ENCODE measurements at regions not wholly inside any gene's neighbourhood (a gene's known extent, or its start where the extent isn't known, plus 50 kb on each side); places are given as distances from the start of the nearest gene placed in this dataset.

DNA sequence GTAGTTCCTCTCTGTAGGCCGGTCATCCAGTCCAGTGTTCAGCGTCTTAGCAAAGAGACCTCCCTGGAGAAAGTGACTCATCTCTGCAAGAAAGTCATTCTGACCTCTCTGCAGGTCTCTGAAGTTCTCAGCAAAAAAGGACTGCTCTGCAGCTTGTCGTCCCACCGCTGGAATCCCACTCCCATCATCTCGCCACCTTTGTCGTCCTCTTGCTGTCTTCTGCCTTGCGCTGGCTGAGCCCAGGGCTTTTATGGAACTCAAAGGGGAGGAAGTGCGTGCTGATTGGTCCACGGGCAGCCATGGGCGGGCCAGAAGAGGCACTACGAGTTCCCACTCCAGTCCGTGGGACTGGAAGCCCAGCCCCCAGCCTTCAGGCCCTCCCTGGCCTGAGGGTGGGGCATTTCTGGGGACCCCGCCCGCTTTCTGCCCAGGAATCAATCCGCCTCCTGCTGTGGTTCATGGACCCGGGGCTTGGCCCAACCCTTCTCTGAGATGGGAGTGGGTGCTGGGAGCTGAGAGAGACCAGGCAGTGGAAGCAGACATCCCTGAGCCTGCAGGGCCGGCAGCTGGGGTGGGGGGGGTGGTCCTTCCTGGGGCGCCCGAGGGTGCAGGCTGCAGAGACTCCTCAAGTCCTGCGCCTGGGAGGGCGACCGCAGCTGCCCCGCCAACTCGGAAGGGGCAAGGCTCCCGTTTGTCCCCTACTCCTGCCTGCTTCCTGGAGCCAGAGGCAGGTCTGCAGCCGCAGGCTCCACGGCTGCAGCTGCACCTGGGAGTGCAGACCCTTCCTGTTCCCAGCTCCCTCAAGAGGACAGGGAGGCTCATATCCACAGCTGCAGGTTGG is 660.7 kb upstream of the RAB6C start:
- Histone ChIP-seq H3K9ac (no peak overlapping the region), H3K79me2 (ENCODE audit: insufficient read depth) (no peaks in the 10 kb centered on the region), H3K4me2 (no peak overlapping the region), H3K9me3 (no peaks in the 10 kb centered on the region), H3K9me2 (no peaks in the 10 kb centered on the region), H3K27ac (ENCODE audit: low read depth in 2 of 2, low read length in 1 of 2) (no peak overlapping the region), H4K20me1 (ENCODE audit: insufficient read depth) (no peaks in the 10 kb centered on the region), H3K4me3 (ENCODE audit: low read depth in 2 of 2, low read length in 1 of 2) (no peak overlapping the region), H3K27me3 (ENCODE audit: insufficient read depth) (no peaks in the 10 kb centered on the region), H3K4me1 (ENCODE audit: control insufficient read depth in 1 of 2, insufficient read depth in 2 of 2, low read depth in 1 of 2, low read length in 1 of 2) (no peaks in the 10 kb centered on the region; a peak in 1 of 4 replicates), H3F3A (replicated peaks; ENCODE audit: insufficient read depth) (no peaks in the 10 kb centered on the region), H3K36me3 (replicated peaks in 1 of 2; ENCODE audit: control insufficient read depth in 1 of 2, insufficient read depth in 2 of 2, low read length in 1 of 2) (no peaks in the 10 kb centered on the region), H2AFZ (ENCODE audit: low read depth) (no peak overlapping the region)
- 36% methylated on average over 15 of the region's 27 CpGs for WGBS (ENCODE audit: low lambda C conversion rate)
- ChIA-PET CTCF (no interaction called here), POLR2A (no interaction called here)
- no peak for TF ChIP-seq EP300 (IDR thresholded peaks at IDR 0.05; ENCODE audit: borderline replicate concordance in 1 of 2, low read depth in 1 of 2, low read length in 1 of 2)
- no peak for TF ChIP-seq PBX3 (IDR thresholded peaks at IDR 0.05)
- TF ChIP-seq JUND (IDR thresholded peaks at IDR 0.05), result no peak
- no peak for TF ChIP-seq TAF1 (IDR thresholded peaks at IDR 0.05; ENCODE audit: borderline replicate concordance, low read depth, low read length)
- no peak for TF ChIP-seq FOXM1 (IDR thresholded peaks at IDR 0.05; ENCODE audit: low read depth)
- TF ChIP-seq SMC3 (IDR thresholded peaks at IDR 0.05; ENCODE audit: low read depth, low read length), result no peak
- TF ChIP-seq CHD2 (IDR thresholded peaks at IDR 0.05; ENCODE audit: low read length, partially characterized antibody), result no peak
- TF ChIP-seq NRF1 (IDR thresholded peaks at IDR 0.05; ENCODE audit: low read depth, low read length), result no peak
- TF ChIP-seq RFX5 (IDR thresholded peaks at IDR 0.05; ENCODE audit: low read length), result no peak
- no peak for TF ChIP-seq ELF1 (IDR thresholded peaks at IDR 0.05)
- no peak for TF ChIP-seq TCF12 (IDR thresholded peaks at IDR 0.05)
- no peak for TF ChIP-seq RAD21 (IDR thresholded peaks at IDR 0.05; ENCODE audit: low read length)
- no peak for TF ChIP-seq RXRA (IDR thresholded peaks at IDR 0.05; ENCODE audit: borderline replicate concordance, low read depth)
- no peak for TF ChIP-seq RCOR1 (IDR thresholded peaks at IDR 0.05; ENCODE audit: low read length)
- TF ChIP-seq MEF2A (IDR thresholded peaks at IDR 0.05; ENCODE audit: borderline replicate concordance, low read depth), result no peak
- DNase-seq, result no peak

GRCh38 chr2:129319422-129319717 is 660.1 kb upstream of the RAB6C start:
- TF ChIP-seq RCOR1 (IDR thresholded peaks at IDR 0.05; ENCODE audit: low read length) (no peak), YY1 (IDR thresholded peaks at IDR 0.05; ENCODE audit: low read depth) (no peak), NRF1 (IDR thresholded peaks at IDR 0.05; ENCODE audit: low read depth, low read length) (no peak), PBX3 (IDR thresholded peaks at IDR 0.05) (no peak), EZH2phosphoT487 (IDR thresholded peaks at IDR 0.05; ENCODE audit: borderline replicate concordance, low read depth) (no peak), MEF2A (IDR thresholded peaks at IDR 0.05; ENCODE audit: borderline replicate concordance, low read depth) (no peak), SMC3 (IDR thresholded peaks at IDR 0.05; ENCODE audit: low read depth, low read length) (no peak), IRF3 (IDR thresholded peaks at IDR 0.05; ENCODE audit: low read depth, low read length) (no peak), ELF1 (IDR thresholded peaks at IDR 0.05) (no peak), CTCF (IDR thresholded peaks at IDR 0.05) (no peak)
- ChIA-PET CTCF (no interaction called here), POLR2A (no interaction called here)
- H3K9me3 ChIP-seq, result no peaks in the 10 kb centered on the region
- H3K4me2 ChIP-seq, result no peak overlapping the region
- H3K9ac ChIP-seq, result no peak overlapping the region
- no peaks in the 10 kb centered on the region for H3K27me3 ChIP-seq (ENCODE audit: insufficient read depth)
- no peak for DNase-seq
- H3K36me3 ChIP-seq (replicated peaks in 1 of 2; ENCODE audit: control insufficient read depth in 1 of 2, insufficient read depth in 2 of 2, low read length in 1 of 2), result no peaks in the 10 kb centered on the region
- no peaks in the 10 kb centered on the region for H4K20me1 ChIP-seq (ENCODE audit: insufficient read depth)
- no peaks in the 10 kb centered on the region for H3F3A ChIP-seq (replicated peaks; ENCODE audit: insufficient read depth)
- 60% methylated on average over 3 of the region's 7 CpGs for WGBS (ENCODE audit: low lambda C conversion rate)
- no peaks in the 10 kb centered on the region; a peak in 1 of 4 replicates for H3K4me1 ChIP-seq (ENCODE audit: control insufficient read depth in 1 of 2, insufficient read depth in 2 of 2, low read depth in 1 of 2, low read length in 1 of 2)
- no peaks in the 10 kb centered on the region for H3K79me2 ChIP-seq (ENCODE audit: insufficient read depth)
- no peak overlapping the region for H3K4me3 ChIP-seq (ENCODE audit: low read depth in 2 of 2, low read length in 1 of 2)
- no peak overlapping the region for H2AFZ ChIP-seq (ENCODE audit: low read depth)
- H3K27ac ChIP-seq (ENCODE audit: low read depth in 2 of 2, low read length in 1 of 2), result no peak overlapping the region
- H3K9me2 ChIP-seq, result no peaks in the 10 kb centered on the region

Data from SK-N-SH (cell line).